IMR-90 (cell line): ENCODE measurements at regions not wholly inside any gene's neighbourhood (a gene's known extent, or its start where the extent isn't known, plus 50 kb on each side); places are given as distances from the start of the nearest gene placed in this dataset.

Experiments
- ATAC-seq: fragments of 200-7000 bp; cut with Tn5 transposase; 2 replicates; pipeline ENCODE4 v1.9.1; 2020; ENCODE audit warnings: low read depth, mild to moderate bottlenecking, moderate library complexity
- BruUV-seq: library from RNA; stranded (reverse); fragments of 400-500 nt; replicated peaks from 2 replicates; lab custom pipeline; 2021; lab: Mats Ljungman, UMichigan
- CTCF ChIA-PET: fragments of 300-600 bp; formaldehyde crosslinking; extraction: SDS; loops from one replicate; lab custom pipeline; 2021; ENCODE audit warnings: antibody characterized with exemption; lab: Yijun Ruan, JAX
- POLR2A ChIA-PET: fragments of 300-600 bp; sonication (Branson Sonifier 250); formaldehyde crosslinking; loops from one replicate; lab custom pipeline; 2022; ENCODE audit warnings: antibody characterized with exemption; ENCODE audit not compliant: unreplicated experiment; lab: Charles Lee
- DNase-seq: peaks from one replicate; pipeline ENCODE4 v3.0.0; 2013
- H2AFZ ChIP-seq: replicated peaks from 2 replicates; pipeline ENCODE3; 2013; ENCODE audit warnings: low read length, mild to moderate bottlenecking; ENCODE audit not compliant: poor library complexity
- H2AK5ac ChIP-seq: 2 replicates; pipeline ENCODE4 v1.6.1; 2013; ENCODE audit warnings: low read depth, low read length, inconsistent platforms
- H2AK9ac ChIP-seq: replicated peaks from 2 replicates; pipeline ENCODE3; 2013; ENCODE audit warnings: mild to moderate bottlenecking, low read depth, low read length, moderate library complexity; ENCODE audit not compliant: poor library complexity
- H2BK120ac ChIP-seq: 2 replicates; pipeline ENCODE4 v1.6.1; 2013; ENCODE audit warnings: low read depth, low read length, inconsistent platforms
- H2BK15ac ChIP-seq: 3 replicates; pipeline ENCODE4 v1.6.1; 2013; ENCODE audit warnings: low read depth, low read length, inconsistent platforms
- H2BK20ac ChIP-seq: 2 replicates; pipeline ENCODE4 v1.6.1; 2013; ENCODE audit warnings: low read depth, mild to moderate bottlenecking, inconsistent platforms, low read length, moderate library complexity
- H2BK5ac ChIP-seq: 2 replicates; pipeline ENCODE4 v1.6.1; 2013; ENCODE audit warnings: mild to moderate bottlenecking, low read depth, low read length, inconsistent platforms; ENCODE audit not compliant: poor library complexity, severe bottlenecking
- H3K14ac ChIP-seq: replicated peaks from 2 replicates; pipeline ENCODE4 v1.6.1; 2013; ENCODE audit warnings: low read depth, low read length, inconsistent platforms
- H3K18ac ChIP-seq: 2 replicates; pipeline ENCODE4 v1.6.1; 2013; ENCODE audit warnings: low read depth, low read length, control low read depth
- H3K23ac ChIP-seq: 2 replicates; pipeline ENCODE4 v1.6.1; 2013; ENCODE audit warnings: low read depth, low read length, inconsistent platforms
- H3K27ac ChIP-seq: 2 replicates; pipeline ENCODE4 v1.5.1; 2013; ENCODE audit warnings: mild to moderate bottlenecking, control low read depth, low read length; ENCODE audit not compliant: insufficient read depth
- H3K27me3 ChIP-seq: 2 replicates; pipeline ENCODE4 v1.6.1; 2013; ENCODE audit warnings: low read length; ENCODE audit not compliant: control insufficient read depth, insufficient read depth
- H3K36me3 ChIP-seq: 2 replicates; pipeline ENCODE4 v1.6.1; 2013; ENCODE audit warnings: low read length, mixed read lengths; ENCODE audit not compliant: control insufficient read depth, insufficient read depth
- H3K4ac ChIP-seq: 2 replicates; pipeline ENCODE4 v1.6.1; 2013; ENCODE audit warnings: low read depth, low read length, inconsistent platforms
- H3K4me1 ChIP-seq: 2 replicates; pipeline ENCODE4 v1.6.1; 2013; ENCODE audit warnings: low read length, mixed read lengths; ENCODE audit not compliant: control insufficient read depth, insufficient read depth
- H3K4me2 ChIP-seq: 2 replicates; pipeline ENCODE4 v1.6.1; 2013; ENCODE audit warnings: low read depth, mild to moderate bottlenecking, control low read depth, low read length, moderate library complexity
- H3K4me3 ChIP-seq: 2 replicates; pipeline ENCODE4 v1.5.1; 2013; ENCODE audit warnings: low read depth, mild to moderate bottlenecking, control low read depth, low read length, moderate library complexity; ENCODE audit not compliant: insufficient read depth
- H3K56ac ChIP-seq: 2 replicates; pipeline ENCODE4 v1.6.1; 2013; ENCODE audit warnings: low read length, inconsistent platforms; ENCODE audit not compliant: insufficient read depth; ENCODE audit errors: extremely low read depth
- H3K79me1 ChIP-seq, 2 experiments: 2 replicates each; pipeline ENCODE4 v1.6.1; 2013; ENCODE audit warnings: low read length in 2 of 2, inconsistent platforms in 1 of 2, low read depth in 1 of 2
- H3K9ac ChIP-seq: 2 replicates; pipeline ENCODE4 v1.6.1; 2013; ENCODE audit warnings: low read depth, low read length, control low read depth
- H3K9me1 ChIP-seq: 2 replicates; pipeline ENCODE4 v1.6.1; 2013; ENCODE audit warnings: low read length, inconsistent platforms; ENCODE audit not compliant: insufficient read depth
- H3K9me3 ChIP-seq: 2 replicates; pipeline ENCODE4 v1.6.1; 2013; ENCODE audit warnings: low read length; ENCODE audit not compliant: control insufficient read depth, insufficient read depth
- H4K20me1 ChIP-seq: 2 replicates; pipeline ENCODE4 v1.6.1; 2013; ENCODE audit warnings: low read length, inconsistent platforms; ENCODE audit not compliant: insufficient read depth
- H4K5ac ChIP-seq: 2 replicates; pipeline ENCODE4 v1.6.1; 2013; ENCODE audit warnings: mild to moderate bottlenecking, low read depth, low read length, control low read depth
- H4K8ac ChIP-seq, 2 experiments: 2 replicates each; pipeline ENCODE4 v1.6.1; 2013; ENCODE audit warnings: low read depth in 2 of 2, low read length in 2 of 2, control low read depth in 1 of 2, inconsistent platforms in 1 of 2
- H4K91ac ChIP-seq: 2 replicates; pipeline ENCODE4 v1.6.1; 2013; ENCODE audit warnings: low read depth, low read length, inconsistent platforms; ENCODE audit not compliant: insufficient read depth
- CHD1 ChIP-seq: IDR thresholded peaks from 2 replicates; pipeline ENCODE4 v1.6.1; 2012; ENCODE audit warnings: low read depth, low read length, improper control_type of control experiment
- CTCF ChIP-seq: conservative IDR thresholded peaks from 2 replicates; pipeline ENCODE4 v1.5.1; 2012; ENCODE audit warnings: mild to moderate bottlenecking, low read depth, low read length, improper control_type of control experiment
- FOS ChIP-seq: fragments of 150-350 bp; IDR thresholded peaks from 2 replicates; pipeline ENCODE4 v1.6.1; 2016; ENCODE audit warnings: low read depth, low read length
- MAZ ChIP-seq: IDR thresholded peaks from 2 replicates; pipeline ENCODE4 v1.6.1; 2012; ENCODE audit warnings: low read depth, mild to moderate bottlenecking, low read length, improper control_type of control experiment, moderate library complexity, borderline replicate concordance
- RFX5 ChIP-seq: IDR thresholded peaks from 2 replicates; pipeline ENCODE4 v1.8.0; 2012; ENCODE audit warnings: low read depth, mild to moderate bottlenecking, low read length, moderate library complexity
- WGBS, 2 experiments: methylation state at CpG; one replicate each; pipeline versions ENCODE4 v1.1.5 to v1.1.7; 2013; ENCODE audit warnings: missing lambda C conversion rate in 2 of 2; ENCODE audit not compliant: insufficient read length in 1 of 2; ENCODE audit errors: extremely low coverage in 2 of 2; 5-methylcytosine and 5-hydroxymethylcytosine counted together
- dilution Hi-C: fragments of 300-500 bp; cut with HindIII; formaldehyde crosslinking; loops from one replicate; pipeline ENCODE4 v1.14.3; 2018; ENCODE audit warnings: low sequenced_read_pairs; ENCODE audit not compliant: unreplicated experiment
- in situ Hi-C: fragments of 300-500 bp; cut with MboI; formaldehyde crosslinking; loops from 3 replicates; pipeline ENCODE4 v1.14.3; 2019; ENCODE audit warnings: low sequenced_read_pairs, inconsistent platforms, mixed read lengths
- intact Hi-C: fragments of 100-400 bp; cut with micrococcal nuclease; formaldehyde crosslinking; loops from 2 replicates; pipeline ENCODE4 v1.10.0; 2022
- TF ChIP-seq, protein P1 (sequence below): fragments of 150-350 bp; IDR thresholded peaks from 2 replicates; pipeline ENCODE4 v1.6.1; 2016; ENCODE audit warnings: low read depth, mild to moderate bottlenecking, low read length, moderate library complexity, borderline replicate concordance

GRCh38 chr17:72529386-72529785 lies 408.6 kb downstream of the SOX9 start:
- no peak overlapping the region for H2AFZ ChIP-seq
- dilution Hi-C loops: no loop called here
- no peaks in the 10 kb centered on the region for H3K27me3 ChIP-seq
- no peak overlapping the region for H3K4ac ChIP-seq
- whole genome bisulfite sequencing, 2 experiments: 92% methylated on average over 3 of the region's 4 CpGs; no CpG with 5 or more reads in 1 of the 2 experiments
- no peak overlapping the region for H4K8ac ChIP-seq
- H2BK5ac ChIP-seq: no peak overlapping the region
- no peak overlapping the region for H2BK20ac ChIP-seq
- DNase-seq (no peak), ATAC-seq (no peak)
- H4K20me1 ChIP-seq: no peaks in the 10 kb centered on the region
- no peak overlapping the region for H3K4me3 ChIP-seq
- in situ Hi-C loops: loop anchor here (25.0 kb wide), 4 partner anchors 567 to 1417 kb away; no protein-coding TSS in a partner anchor
- BruUV-seq: no TSS peak
- no peaks in the 10 kb centered on the region; the same call in 1 of the 2 replicates for H3K9me3 ChIP-seq
- peaks cover 18 to 32% of the 10 kb centered on the region in 2 experiments for H3K79me1 ChIP-seq
- H3K23ac ChIP-seq: no peak overlapping the region
- no peak overlapping the region for H3K9ac ChIP-seq
- H3K9me1 ChIP-seq: no peaks in the 10 kb centered on the region
- H3K4me1 ChIP-seq: no peaks in the 10 kb centered on the region
- POLR2A ChIA-PET: no interaction called here
- no peak overlapping the region for H3K27ac ChIP-seq
- no peak overlapping the region for H3K14ac ChIP-seq
- H2BK15ac ChIP-seq: no peak overlapping the region
- no peak overlapping the region for H3K4me2 ChIP-seq
- intact Hi-C loops: no loop called here
- H3K18ac ChIP-seq: no peak overlapping the region
- H3K56ac ChIP-seq: no peak overlapping the region
- no peaks in the 10 kb centered on the region for H3K36me3 ChIP-seq
- H2AK5ac ChIP-seq: no peak overlapping the region
- no peak overlapping the region for H2AK9ac ChIP-seq
- CTCF ChIA-PET: interaction anchor here (0.9 kb wide), 1 partner anchor 195 kb away, joined by 3 read pairs; no protein-coding TSS in a partner anchor
- H4K5ac ChIP-seq: no peak overlapping the region
- TF ChIP-seq, protein P1, sequence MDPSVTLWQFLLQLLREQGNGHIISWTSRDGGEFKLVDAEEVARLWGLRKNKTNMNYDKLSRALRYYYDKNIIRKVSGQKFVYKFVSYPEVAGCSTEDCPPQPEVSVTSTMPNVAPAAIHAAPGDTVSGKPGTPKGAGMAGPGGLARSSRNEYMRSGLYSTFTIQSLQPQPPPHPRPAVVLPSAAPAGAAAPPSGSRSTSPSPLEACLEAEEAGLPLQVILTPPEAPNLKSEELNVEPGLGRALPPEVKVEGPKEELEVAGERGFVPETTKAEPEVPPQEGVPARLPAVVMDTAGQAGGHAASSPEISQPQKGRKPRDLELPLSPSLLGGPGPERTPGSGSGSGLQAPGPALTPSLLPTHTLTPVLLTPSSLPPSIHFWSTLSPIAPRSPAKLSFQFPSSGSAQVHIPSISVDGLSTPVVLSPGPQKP: no peak
- no peak for TF ChIP-seq FOS
- TF ChIP-seq MAZ: no peak
- TF ChIP-seq CTCF: no peak
- TF ChIP-seq RFX5: no peak
- TF ChIP-seq CHD1: no peak
- no peak overlapping the region for H2BK120ac ChIP-seq
- H4K91ac ChIP-seq: no peak overlapping the region
